Epithelial cell of esophagus (primary cell): ENCODE measurements at regions not wholly inside any gene's neighbourhood (a gene's known extent, or its start where the extent isn't known, plus 50 kb on each side); places are given as distances from the start of the nearest gene placed in this dataset.

ENCODE experiments used
- DNase-seq: peaks from one replicate; pipeline ENCODE4 v3.0.0; 2010; ENCODE audit warnings: low read depth
- H3K4me3 ChIP-seq: 2 replicates; pipeline ENCODE4 v1.5.1; 2011; ENCODE audit warnings: mild to moderate bottlenecking, low read length, control low read depth
- TF ChIP-seq, protein P1 (sequence below): IDR thresholded peaks from 2 replicates; pipeline ENCODE4 v1.5.1; 2011; ENCODE audit warnings: low read depth, mild to moderate bottlenecking, low read length, control low read depth, inconsistent platforms; ENCODE audit not compliant: insufficient read depth; ENCODE audit errors: missing control alignments

DNA sequence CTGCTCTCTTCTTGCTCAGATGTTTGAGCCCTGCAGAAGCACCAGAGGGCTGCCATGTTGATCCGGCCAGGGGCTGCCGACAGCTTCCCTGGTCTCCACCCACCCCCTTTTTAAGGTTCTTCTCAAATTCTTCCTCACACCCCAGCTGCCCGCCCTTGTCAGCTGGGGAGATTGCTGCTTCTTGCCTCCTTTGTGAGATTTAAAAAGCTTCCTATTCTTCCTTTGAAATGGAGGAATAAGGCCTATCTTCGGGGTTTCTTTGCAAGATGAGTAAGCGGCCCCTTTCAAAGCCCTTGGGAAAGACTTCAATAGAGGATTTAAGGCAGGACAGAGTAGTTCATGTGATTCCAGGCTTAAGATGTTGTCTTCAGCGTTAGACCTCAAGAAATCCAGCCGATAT, 211.9 kb upstream of the SHH start:
- DNase-seq = no peak

DNA sequence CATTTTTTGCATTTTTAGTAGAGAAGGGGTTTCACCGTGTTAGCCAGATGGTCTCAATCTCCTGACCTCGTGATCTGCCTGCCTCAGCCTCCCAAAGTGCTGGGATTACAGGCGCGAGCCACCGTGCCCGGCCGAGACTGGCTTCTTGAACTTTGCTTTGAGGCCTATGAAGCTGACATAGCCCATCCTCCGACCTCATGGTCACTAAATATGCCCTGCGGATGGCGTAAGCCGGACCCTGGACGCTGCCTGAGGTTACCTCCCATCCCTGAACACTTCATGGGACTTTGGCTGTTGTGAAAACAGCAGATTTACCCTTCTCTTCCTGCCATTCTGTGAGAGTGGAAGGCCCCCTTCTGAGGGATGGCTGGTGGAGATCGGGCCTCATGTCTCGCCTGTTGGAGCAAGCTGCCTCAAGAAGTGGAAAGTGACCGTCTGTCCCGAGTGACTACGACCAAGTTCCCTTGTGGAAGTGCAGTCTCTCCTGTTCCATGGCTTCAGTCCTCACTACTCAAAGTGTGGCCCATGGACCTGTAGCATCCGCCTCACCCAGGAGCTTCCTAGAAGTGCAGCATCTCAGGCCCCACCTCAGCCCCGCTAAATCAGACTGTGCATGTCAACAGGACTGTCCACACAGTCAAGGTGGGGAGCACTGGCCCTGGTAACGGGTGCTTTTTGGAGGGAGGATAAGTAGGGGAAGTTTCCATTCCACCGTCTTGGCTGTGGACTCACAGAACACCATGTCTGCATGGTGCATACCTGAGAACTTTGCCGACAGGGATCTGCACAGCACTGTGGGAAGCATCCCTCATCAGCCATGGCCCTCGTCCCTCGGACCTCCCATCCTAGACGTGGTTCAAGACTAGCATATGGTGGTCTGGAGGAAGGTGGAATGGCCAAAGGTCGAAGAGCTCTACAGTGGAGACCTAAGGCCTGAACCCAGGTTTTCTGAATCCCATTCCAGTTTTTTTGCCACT, 210.5 kb upstream of the SHH start:
- TF ChIP-seq, protein P1, sequence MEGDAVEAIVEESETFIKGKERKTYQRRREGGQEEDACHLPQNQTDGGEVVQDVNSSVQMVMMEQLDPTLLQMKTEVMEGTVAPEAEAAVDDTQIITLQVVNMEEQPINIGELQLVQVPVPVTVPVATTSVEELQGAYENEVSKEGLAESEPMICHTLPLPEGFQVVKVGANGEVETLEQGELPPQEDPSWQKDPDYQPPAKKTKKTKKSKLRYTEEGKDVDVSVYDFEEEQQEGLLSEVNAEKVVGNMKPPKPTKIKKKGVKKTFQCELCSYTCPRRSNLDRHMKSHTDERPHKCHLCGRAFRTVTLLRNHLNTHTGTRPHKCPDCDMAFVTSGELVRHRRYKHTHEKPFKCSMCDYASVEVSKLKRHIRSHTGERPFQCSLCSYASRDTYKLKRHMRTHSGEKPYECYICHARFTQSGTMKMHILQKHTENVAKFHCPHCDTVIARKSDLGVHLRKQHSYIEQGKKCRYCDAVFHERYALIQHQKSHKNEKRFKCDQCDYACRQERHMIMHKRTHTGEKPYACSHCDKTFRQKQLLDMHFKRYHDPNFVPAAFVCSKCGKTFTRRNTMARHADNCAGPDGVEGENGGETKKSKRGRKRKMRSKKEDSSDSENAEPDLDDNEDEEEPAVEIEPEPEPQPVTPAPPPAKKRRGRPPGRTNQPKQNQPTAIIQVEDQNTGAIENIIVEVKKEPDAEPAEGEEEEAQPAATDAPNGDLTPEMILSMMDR = no peak
- no peak for DNase-seq
- no peak overlapping the region for H3K4me3 ChIP-seq

More for the DNA sequence above, 211.9 kb upstream of the SHH start:
- no peak overlapping the region for H3K4me3 ChIP-seq
- TF ChIP-seq, protein P1 = no peak

DNA sequence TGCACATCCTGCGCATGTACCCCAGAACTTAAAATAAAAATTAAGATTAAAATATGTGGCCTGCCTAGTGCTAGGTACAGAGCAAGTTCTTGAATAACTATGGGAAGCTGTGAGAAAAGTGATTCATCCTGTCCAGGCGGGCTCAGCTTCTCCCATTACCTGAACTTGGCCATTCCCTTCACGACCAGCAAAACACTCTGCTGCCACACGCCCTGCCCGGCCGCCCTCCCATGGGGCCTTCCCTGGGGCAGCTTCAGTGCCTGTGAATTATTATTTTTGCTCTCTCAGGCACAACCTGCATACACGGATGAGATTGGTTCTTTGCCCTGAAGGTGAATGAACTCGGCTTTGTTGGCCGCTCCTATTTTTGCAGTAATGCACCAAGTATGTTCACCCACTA, 209.2 kb upstream of the SHH start:
- H3K4me3 ChIP-seq = no peak overlapping the region
- TF ChIP-seq, protein P1 = no peak
- DNase-seq = no peak

DNA sequence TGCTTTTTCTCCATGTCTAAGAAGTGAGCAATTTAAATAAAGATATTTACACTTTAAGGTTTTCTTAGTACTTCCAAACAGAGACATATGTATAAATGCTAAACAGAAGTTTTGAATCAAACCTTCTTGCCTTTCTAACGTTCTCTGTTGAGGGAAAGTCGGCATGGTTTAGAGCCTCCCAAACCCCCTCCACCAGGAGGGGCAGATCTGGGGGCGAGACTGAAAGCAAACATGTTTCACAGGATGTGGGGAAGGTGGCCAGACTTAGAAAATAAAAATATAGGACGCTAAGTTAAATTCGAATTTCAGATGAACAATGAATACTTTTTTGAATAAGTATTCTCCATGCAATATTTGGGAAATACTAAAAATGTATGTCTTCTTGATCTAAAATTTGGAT, 208.3 kb upstream of the SHH start:
- TF ChIP-seq, protein P1 = no peak
- DNase-seq = no peak
- no peak overlapping the region for H3K4me3 ChIP-seq

DNA sequence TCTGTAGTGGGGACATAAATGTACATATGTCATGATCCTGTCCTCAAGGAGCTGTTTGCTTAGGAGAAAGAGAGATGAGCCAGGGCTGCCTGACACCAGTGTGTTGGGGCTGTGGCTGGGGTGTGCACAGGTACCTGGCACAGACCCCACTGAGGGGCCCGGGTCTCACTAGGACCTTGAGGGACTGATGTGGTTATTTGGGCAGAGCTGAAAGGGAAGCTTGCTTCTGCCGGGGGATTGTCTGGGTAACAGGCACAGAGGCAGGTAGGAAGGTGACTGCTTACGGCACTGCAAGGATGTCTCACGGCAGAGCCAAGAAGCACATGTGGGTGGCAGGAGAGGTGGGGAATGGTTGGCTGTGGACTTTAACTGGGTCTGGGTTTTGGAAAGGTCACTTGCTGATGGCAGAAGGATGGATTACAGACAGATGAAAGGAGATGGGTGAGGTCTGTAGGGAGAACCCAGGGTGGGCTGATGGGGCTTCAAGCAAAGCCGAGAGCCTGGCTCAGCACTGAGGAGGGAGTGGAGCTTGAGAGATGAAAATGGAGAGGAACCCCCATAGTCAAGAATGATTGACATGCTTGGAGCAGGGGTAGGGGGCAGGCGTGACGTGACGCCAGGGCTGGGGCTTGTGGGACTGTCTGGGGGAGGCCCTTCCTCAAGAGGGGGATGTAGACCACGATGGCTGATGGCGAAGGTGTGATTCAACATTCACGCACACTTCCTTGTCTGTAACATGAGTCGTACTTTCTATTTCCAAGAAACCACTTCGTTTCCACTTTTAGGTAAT, 207.7 kb upstream of the SHH start:
- TF ChIP-seq, protein P1 = no peak
- H3K4me3 ChIP-seq = no peak overlapping the region
- DNase-seq = no peak

DNA sequence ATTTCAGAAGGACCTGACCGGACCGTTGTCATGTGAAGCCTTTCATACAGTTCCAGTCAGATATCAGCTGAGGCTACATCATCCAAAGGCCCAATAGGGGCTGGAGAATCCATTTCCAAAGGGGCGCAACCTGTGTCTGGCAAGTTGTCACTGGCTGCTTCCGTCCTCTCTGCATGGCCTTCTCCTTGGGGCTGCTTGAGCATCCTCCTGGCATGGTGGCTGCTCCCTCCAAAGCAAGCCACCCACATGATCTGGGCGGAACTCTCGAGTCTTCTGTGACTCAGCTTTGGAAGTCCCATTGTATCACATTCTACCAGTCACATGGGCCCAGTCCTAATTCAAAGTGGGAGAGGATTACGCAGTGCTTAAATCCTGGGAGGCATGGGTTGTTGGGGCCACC, 207.0 kb upstream of the SHH start:
- TF ChIP-seq, protein P1 = no peak
- DNase-seq = no peak
- H3K4me3 ChIP-seq = no peak overlapping the region
